GM13977 (cell line): ENCODE measurements at regions not wholly inside any gene's neighbourhood (a gene's known extent, or its start where the extent isn't known, plus 50 kb on each side); places are given as distances from the start of the nearest gene placed in this dataset.
"Not testable (repeated sequence)": the region's sequence is repeated elsewhere in the genome, so short reads cannot be mapped to it uniquely, and the experiment has no call there.

Experiments used
- DNase-seq: peaks from one replicate; pipeline ENCODE4 v3.0.0; 2012; ENCODE audit warnings: low spot score
- in situ Hi-C: fragments of 300-500 bp; cut with MboI; formaldehyde crosslinking; loops from one replicate; pipeline ENCODE4 v1.12.0; 2022; ENCODE audit warnings: low sequenced_read_pairs, low pct_unique_long_range_greater_than_20kb, mixed read lengths, inconsistent platforms; ENCODE audit not compliant: unreplicated experiment
- TF ChIP-seq, protein P1 (sequence below): IDR thresholded peaks from 2 replicates; pipeline ENCODE4 v1.5.1; 2012; ENCODE audit warnings: mild to moderate bottlenecking, control low read depth; ENCODE audit not compliant: insufficient read depth; ENCODE audit errors: extremely low read depth, missing control alignments

DNA sequence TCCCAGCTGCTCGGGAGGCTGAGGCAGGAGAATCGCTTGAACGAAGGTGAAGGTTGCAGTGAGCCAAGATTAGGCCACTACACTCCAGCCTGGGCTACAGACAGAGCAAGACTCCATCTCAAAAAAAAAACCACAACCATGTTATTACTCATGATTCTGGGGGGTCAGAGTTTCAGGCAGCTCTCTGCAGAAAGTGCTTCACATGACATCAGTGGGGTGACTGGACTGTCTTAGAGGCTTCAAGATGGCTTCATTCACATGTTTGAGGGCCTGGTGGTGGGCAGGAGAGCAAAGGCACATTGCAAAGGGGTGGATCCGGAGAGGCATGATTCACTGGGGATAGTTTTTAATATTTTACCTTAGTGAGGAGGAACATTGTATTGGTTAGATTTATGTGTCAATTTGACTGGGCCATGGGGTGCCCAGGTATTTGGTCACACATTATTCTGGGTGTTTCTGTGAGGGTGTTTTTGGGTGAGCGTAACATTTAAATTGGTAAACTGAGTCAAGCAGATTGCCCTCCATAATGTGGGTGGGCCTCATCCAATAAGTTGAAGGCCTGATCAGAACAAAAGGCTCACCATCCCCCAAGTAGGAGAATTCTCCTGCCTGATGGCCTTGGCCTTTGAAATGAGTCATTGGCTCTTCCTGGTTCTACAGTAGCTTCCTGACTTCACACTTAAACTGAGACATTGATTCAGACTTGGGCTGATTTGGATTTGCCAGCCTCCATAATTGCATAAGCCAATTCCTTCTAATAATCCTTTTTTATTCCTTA is 109.8 kb downstream of the GOSR1 start:
- in situ Hi-C loops, result no loop called here
- TF ChIP-seq, protein P1, sequence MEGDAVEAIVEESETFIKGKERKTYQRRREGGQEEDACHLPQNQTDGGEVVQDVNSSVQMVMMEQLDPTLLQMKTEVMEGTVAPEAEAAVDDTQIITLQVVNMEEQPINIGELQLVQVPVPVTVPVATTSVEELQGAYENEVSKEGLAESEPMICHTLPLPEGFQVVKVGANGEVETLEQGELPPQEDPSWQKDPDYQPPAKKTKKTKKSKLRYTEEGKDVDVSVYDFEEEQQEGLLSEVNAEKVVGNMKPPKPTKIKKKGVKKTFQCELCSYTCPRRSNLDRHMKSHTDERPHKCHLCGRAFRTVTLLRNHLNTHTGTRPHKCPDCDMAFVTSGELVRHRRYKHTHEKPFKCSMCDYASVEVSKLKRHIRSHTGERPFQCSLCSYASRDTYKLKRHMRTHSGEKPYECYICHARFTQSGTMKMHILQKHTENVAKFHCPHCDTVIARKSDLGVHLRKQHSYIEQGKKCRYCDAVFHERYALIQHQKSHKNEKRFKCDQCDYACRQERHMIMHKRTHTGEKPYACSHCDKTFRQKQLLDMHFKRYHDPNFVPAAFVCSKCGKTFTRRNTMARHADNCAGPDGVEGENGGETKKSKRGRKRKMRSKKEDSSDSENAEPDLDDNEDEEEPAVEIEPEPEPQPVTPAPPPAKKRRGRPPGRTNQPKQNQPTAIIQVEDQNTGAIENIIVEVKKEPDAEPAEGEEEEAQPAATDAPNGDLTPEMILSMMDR, result no peak
- DNase-seq, result no peak

- in situ Hi-C loops, result no loop called here
- no peak for DNase-seq
- TF ChIP-seq, protein P1, result no peak
Measured at GRCh38 chr17:30584810-30585209, 107.6 kb downstream of the GOSR1 start.

DNA sequence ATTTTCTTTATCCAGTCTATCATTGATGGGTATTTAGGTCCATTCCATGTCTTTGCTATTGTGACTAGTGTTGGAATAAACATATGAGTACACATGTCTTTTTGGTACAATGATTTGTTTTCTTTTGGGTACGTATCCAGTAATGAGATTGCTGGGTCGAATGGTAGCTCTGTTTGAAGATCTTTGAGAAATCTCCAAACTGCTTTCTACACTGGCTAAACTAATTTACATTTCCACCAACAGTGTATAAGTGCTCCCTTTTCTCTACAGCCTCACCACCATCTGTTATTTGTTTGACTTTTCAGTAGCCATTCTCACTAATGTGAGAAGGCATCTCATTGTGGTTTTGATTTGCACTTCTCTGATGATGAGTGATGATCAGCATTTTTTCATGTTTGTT is 103.7 kb downstream of the GOSR1 start:
- TF ChIP-seq, protein P1, result no peak
- in situ Hi-C loops, result no loop called here
- DNase-seq, result no peak

DNA sequence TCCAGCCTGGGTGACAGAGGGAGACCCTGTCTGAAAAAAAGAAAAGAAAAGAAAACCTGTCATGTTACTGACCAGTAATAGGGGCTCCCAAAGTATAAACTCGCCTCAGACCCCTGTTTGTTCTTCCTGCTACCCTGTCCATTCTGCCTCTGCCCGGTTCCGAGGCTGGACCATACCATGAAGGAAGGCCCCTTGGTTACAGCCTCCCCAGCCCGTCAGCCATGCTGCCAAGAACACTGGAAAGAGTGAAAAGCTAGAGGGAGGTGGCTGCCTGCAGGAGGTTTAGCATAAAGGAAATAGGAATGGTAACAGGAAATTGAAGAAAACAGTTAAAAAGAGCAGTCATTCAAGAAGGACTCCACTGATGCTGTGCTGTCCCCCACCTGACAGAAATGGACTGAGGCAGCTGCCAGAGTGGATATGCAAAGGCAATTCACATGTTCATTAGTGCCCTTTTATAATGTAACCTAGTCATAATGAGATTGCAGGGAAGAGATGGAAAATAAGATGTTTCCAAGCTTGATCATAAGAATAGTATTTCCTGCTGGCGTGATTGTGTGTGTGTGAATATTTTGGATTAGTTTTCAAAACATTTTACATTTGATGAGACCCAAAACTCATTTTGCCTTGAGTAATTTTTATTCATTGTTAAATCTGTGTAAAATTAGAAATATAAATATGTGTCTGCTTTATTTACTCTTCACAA is 102.6 kb downstream of the GOSR1 start:
- TF ChIP-seq, protein P1, result no peak
- in situ Hi-C loops, result no loop called here
- no peak for DNase-seq

DNA sequence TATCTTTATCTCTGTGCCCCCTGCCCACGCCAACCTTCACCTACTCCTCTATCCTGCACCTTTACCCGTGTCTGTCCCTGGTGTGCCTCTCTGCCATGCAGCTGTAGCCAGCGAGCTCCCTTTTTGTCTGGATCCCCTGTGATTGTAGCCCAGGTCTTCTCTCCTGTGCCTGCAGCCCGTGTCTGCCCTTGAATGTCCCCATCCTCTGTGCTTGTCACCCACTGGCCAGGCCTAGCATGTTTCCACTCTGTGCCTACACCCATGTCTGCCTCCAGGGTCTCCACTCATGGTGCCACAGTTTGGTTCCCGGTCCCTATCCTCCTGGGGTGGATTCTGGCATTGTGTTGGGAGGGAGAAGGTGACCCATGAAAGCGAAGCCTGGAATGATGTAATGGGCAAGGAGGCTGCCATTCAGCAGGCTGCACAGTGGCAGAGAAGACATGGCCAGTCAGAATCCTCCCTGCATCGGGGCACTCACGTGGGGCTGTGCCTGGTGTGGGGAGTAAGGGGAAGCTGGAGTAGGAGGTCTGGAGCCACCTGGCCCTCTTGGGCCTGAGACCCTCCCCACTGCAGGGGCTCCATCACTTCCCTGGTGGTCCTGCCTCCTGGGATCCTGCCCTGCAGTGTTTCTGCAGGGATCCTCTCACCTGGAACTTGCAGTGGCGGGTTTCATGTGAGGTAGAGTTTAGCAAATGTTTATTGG is 101.0 kb downstream of the GOSR1 start:
- DNase-seq, in situ Hi-C loops: not testable (repeated sequence)
